Motor neuron (in vitro differentiated cells): ENCODE measurements at regions not wholly inside any gene's neighbourhood (a gene's known extent, or its start where the extent isn't known, plus 50 kb on each side); places are given as distances from the start of the nearest gene placed in this dataset.
"Not testable (repeated sequence)": the region's sequence is repeated elsewhere in the genome, so short reads cannot be mapped to it uniquely, and the experiment has no call there.

ENCODE experiments used
- ATAC-seq, 8 experiments: fragments of 200-7000 bp; cut with Tn5 transposase; replicated peaks in 6 of 8; 2 replicates each; pipeline ENCODE4 v1.8.0; 2021; ENCODE audit warnings: mild to moderate bottlenecking in 8 of 8, moderate library complexity in 8 of 8
- H3K27ac ChIP-seq, 2 donors: fragments of 250-450 bp; sonication (Bioruptor Pico); 2 replicates each; pipeline ENCODE4 v1.9.0; 2021; ENCODE audit warnings: antibody characterized with exemption in 2 of 2, mild to moderate bottlenecking in 2 of 2, moderate library complexity in 1 of 2
- H3K4me1 ChIP-seq, 2 donors: fragments of 250-450 bp; sonication (Bioruptor Pico); replicated peaks in 1 of 2; 2 replicates each; pipeline ENCODE4 v1.6.1; 2021; ENCODE audit warnings: antibody characterized with exemption in 2 of 2, mild to moderate bottlenecking in 2 of 2, moderate library complexity in 1 of 2
- H3K4me3 ChIP-seq, 5 donors: fragments of 250-450 bp; sonication (Bioruptor Pico); 2 replicates each; pipeline ENCODE4 v1.9.0; 2021; ENCODE audit warnings: antibody characterized with exemption in 5 of 5, mild to moderate bottlenecking in 5 of 5, moderate library complexity in 4 of 5
- WGBS, 10 experiments: fragments of 450-650 bp; shearing (Covaris generic); methylation state at CpG; one replicate each; pipeline ENCODE4 v1.0.0; 2022; 5-methylcytosine and 5-hydroxymethylcytosine counted together
- in situ Hi-C, 9 experiments: fragments of 400-800 bp; cut with MboI; loops; one replicate each; pipeline ENCODE4 v1.15.0; 2021; ENCODE audit warnings: low sequenced_read_pairs in 9 of 9, low pct_unique_long_range_greater_than_20kb in 2 of 9; ENCODE audit not compliant: unreplicated experiment in 9 of 9

DNA sequence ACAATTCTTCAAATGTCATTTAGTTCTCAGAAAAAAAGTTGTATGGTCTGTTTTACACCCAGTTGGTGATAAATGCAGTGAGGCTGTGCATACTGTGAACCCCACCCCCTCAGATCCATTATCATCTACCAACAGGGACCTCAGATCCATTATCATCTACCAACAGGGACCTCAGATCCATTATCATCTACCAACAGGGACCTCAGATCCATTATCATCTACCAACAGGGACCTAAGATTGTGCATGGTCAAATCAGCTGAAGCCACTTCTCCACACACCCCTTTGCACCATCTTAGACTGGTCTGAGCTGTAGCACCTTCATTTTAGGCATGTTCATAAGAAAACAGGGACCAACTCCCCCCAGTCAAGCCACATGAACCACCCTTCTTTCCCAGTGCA, 358.4 kb downstream of the FBXW7 start:
- H3K4me3 ChIP-seq, H3K4me1 ChIP-seq, ATAC-seq, in situ Hi-C loops, H3K27ac ChIP-seq: not testable (repeated sequence)

DNA sequence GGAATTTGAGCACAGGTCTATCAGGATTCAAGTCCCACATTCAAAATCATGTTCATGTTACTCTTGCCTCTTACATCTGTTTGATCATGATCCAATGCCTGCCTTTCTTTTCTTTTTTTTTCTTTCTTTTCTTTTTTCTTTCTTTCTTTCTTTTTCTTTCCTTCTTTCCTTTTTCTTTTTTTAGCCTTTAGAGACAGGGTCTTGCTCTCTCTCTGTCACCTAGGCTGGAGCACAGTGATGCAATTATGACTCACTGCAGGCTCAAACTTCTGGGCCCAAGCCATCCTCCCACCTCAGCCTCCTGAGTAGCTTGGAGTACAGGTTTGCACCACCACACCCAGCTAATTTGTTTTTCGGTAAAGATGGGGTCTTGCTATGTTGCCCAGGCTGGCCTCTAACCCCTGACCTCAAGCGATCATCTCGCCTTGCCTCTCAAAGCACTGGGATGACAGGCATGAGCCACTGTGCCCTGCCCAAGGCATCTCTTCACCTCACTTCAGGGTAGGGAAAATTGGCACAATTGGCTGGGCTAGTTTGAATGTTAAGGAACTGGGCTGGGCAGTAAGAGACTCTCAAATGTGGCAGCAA, 359.2 kb downstream of the FBXW7 start:
- no peak overlapping the region for H3K27ac ChIP-seq
- no peak for ATAC-seq
- H3K4me3 ChIP-seq = no peak overlapping the region
- H3K4me1 ChIP-seq = no peaks in the 10 kb centered on the region
- in situ Hi-C loops = no loop called here
- WGBS, 10 experiments = 48 to 100% (median 83%) methylated on average over 1 to 3 of the region's 3 CpGs; no CpG with 5 or more reads in 1 of the 10 experiments

DNA sequence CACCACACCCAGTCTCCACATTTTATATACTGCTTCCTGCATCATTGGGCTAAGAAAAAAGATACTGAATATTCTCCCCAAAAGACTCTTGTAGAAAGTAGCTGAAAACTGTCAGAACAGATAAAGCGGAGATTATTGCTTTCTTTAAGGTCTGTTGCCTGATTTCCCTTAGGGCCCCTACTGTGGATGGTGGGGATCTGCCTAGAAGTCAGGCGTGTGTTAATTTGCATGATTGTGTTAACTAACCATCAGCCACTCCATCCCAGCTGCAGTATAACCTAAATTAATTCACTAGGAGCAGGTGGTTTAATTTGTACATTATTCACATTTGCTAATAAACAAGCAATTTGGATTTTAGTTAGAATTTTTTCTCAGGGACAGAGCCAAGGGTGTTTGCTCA, 360.3 kb downstream of the FBXW7 start:
- in situ Hi-C loops = no loop called here
- no peak overlapping the region for H3K27ac ChIP-seq
- peaks cover 0 to under 1% of the 10 kb centered on the region in 2 donors for H3K4me1 ChIP-seq
- WGBS, 10 experiments = 17 to 100% (median 80%) methylated on average over 1 of the region's 2 CpGs; no CpG with 5 or more reads in 3 of the 10 experiments
- peak in 3 of 8 experiments; percentile 18 to 64 (median 44) for ATAC-seq
- no peak overlapping the region for H3K4me3 ChIP-seq

DNA sequence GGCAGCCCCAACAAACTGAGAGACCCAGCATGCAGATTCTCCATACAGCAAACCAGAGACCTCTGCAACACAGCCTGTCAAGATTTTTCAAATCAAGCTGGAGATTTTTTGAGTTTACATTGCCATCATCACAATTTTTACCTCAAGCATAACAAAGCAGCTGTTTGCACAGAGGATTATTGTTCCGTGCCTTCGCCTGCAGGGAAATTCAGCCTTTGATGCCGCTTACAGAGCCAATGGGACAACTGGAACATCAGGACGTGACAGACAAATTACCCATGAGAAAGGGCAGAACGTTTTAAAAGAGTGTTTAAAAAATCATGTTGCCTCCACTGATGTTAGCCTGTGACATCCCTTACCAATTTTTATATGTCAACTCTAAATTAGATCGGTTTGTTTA, 363.7 kb downstream of the FBXW7 start:
- WGBS, 10 experiments = 42 to 93% (median 73%) methylated on average over 2 to 6 of the region's 6 CpGs; no CpG with 5 or more reads in 1 of the 10 experiments
- Histone ChIP-seq H3K4me3 (no peak overlapping the region), H3K27ac (no peak overlapping the region), H3K4me1 (peaks cover 8 to 26% of the 10 kb centered on the region in 2 donors)
- no peak for ATAC-seq
- in situ Hi-C loops = no loop called here

DNA sequence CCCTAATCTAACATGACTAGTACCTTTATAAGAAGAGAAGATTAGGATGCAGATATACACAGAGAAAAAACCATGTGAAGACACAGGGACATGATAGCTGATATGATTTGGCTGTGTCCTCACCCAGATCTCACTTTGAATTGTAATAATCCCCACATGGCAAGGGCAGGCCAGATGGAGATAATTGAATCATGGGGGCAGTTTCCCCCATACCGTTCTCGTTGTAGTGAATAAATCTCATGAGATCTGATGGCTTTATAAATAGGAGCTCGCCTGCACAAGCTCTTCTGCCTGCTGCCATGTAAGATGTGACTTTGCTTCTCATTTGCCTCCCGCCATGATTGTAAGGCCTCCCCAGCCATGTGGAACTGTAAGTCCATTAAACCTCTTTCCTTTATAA, 364.3 kb downstream of the FBXW7 start:
- 13 to 100% (median 60%) methylated on average over 1 to 4 of the region's 4 CpGs; no CpG with 5 or more reads in 3 of the 10 experiments for WGBS, 10 experiments

DNA sequence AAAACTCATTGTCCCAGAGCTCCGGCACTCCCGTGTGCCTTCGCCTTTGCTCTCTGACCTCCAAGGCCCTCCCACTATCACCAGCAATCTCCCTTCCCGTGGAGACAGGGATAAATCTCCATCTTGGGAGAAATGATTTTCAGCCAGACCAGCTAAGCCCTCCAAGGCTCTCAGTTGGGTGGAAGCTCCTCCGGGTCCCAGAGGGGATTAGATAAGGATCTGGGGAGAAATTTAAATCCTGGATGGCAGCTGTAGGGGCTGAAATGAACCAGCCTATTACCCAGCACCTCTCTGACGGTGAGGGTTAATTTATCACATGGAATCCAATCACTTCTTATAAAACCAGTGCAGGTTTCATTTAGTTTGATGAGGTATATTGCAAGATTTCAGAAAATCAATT, 366.2 kb downstream of the FBXW7 start:
- Histone ChIP-seq H3K4me3 (no peak overlapping the region), H3K4me1 (peaks cover 8 to 26% of the 10 kb centered on the region in 2 donors), H3K27ac (peak overlapping the region in 1 of 2 donors; percentile 58)
- in situ Hi-C loops = no loop called here
- peak in 2 of 8 experiments; percentile 23 to 74 for ATAC-seq
- 0 to 80% (median 32%) methylated on average over 1 to 6 of the region's 6 CpGs; no CpG with 5 or more reads in 3 of the 10 experiments for WGBS, 10 experiments

More for the DNA sequence above, 364.3 kb downstream of the FBXW7 start:
- no peak overlapping the region for H3K27ac ChIP-seq
- in situ Hi-C loops = no loop called here
- ATAC-seq = no peak
- peaks cover 8 to 26% of the 10 kb centered on the region in 2 donors for H3K4me1 ChIP-seq
- no peak overlapping the region for H3K4me3 ChIP-seq

DNA sequence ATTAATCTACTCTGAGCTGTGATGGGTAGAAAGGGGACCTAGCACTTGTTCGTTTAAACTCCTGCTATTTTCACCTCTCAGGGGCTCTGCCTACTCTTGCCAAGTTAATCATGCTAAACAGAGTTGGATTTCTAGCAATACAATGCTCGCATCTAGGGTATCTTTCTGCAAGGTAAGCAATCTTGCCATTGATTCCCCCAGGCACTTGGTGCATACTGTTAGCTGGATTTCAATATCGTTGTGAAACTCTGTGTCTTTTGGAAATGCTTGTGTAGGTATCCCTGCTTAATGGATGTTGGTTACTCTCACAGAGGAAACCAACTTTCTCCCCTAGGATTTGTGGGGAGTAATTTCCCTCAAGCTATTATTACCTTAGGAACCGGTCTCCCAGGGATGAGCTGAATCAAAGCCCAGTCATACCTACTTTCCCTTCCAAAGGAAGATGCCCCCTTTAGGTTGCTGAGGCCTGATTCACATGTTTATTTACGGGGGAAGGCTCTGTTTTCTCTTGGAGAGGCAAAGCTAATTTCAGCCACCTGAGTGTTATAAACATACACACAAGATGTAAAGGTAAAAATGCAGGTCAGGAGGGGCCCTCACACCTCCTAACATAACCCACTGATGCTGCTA, 366.8 kb downstream of the FBXW7 start:
- peaks cover 8 to 26% of the 10 kb centered on the region in 2 donors for H3K4me1 ChIP-seq
- in situ Hi-C loops = no loop called here
- no peak for ATAC-seq
- WGBS, 10 experiments = 29 to 78% (median 66%) methylated on average over 1 to 4 of the region's 5 CpGs; no CpG with 5 or more reads in 3 of the 10 experiments
- H3K27ac ChIP-seq = peak overlapping the region in 1 of 2 donors; percentile 58
- H3K4me3 ChIP-seq = no peak overlapping the region

DNA sequence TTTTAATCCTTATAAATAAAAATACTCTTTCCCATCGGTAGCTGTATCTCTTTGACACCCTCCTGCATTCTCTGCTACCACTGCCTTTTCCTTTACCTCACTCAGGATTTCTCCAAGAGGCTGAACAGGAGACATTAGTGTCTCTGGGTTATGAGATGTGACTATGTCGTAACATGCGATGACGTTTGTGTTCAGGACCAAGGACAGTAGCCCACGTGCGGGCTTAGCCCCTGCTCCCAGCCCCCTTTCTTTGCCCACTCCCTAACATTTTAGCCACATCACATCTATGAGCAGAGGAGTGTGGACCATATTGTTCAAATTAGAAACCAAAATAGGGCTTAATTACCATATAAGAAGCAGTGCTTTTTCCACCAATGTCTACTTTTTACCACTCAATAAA, 369.3 kb downstream of the FBXW7 start:
- peak in 3 of 8 experiments; percentile 34 to 62 (median 44) for ATAC-seq
- H3K4me1 ChIP-seq = peaks cover 20 to 41% of the 10 kb centered on the region in 2 donors
- no peak overlapping the region for H3K4me3 ChIP-seq
- 0 to 100% (median 55%) methylated on average over 1 to 6 of the region's 6 CpGs; no CpG with 5 or more reads in 4 of the 10 experiments for WGBS, 10 experiments
- in situ Hi-C loops = no loop called here
- no peak overlapping the region for H3K27ac ChIP-seq

DNA sequence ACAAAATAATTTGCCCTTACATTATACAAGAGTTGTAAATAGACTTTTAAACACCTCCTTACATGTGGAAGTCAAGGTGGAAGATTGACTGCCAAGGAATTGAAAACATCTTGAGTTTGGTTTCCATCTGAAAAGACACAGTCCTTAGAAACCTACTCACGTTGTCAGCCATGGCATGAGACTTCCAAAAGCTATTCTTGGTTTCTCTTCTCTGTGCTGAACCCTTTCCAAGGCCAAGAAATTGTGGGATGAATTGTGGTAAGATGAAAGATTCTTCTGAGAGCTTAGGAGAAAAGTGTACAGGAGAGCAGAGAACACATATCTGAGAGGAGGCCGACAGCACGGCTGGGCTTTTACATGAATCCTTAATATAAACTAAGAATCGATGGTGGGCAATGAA, 370.0 kb downstream of the FBXW7 start:
- in situ Hi-C loops = no loop called here
- Histone ChIP-seq H3K4me1 (peaks cover 23 to 46% of the 10 kb centered on the region in 2 donors), H3K27ac (no peak overlapping the region), H3K4me3 (no peak overlapping the region)
- ATAC-seq = no peak
- 29 to 94% (median 57%) methylated on average over 1 to 3 of the region's 4 CpGs; no CpG with 5 or more reads in 1 of the 10 experiments for WGBS, 10 experiments

DNA sequence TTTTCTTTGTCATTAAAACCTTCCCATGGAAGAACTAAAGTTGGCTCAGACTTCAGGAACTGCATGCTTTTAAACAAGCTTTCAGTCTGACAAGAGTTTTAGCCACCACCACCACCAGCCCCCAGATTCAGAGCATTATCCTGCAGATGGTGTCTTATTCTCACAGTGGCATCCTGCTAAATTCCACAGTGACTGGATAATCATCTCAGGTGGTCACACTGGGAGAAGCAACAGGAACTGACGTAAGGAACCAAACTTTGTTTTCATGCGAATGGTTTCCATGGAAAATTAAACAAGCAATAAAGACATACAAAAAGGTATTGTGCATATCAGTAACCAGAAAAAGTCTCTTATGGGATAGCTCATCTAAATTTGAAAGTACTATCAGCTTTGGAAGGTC, 370.7 kb downstream of the FBXW7 start:
- Histone ChIP-seq H3K27ac (no peak overlapping the region), H3K4me3 (no peak overlapping the region), H3K4me1 (peaks cover 23 to 41% of the 10 kb centered on the region in 2 donors)
- in situ Hi-C loops = no loop called here
- no peak for ATAC-seq
- 0 to 100% (median 53%) methylated on average over 1 to 2 of the region's 2 CpGs; no CpG with 5 or more reads in 2 of the 10 experiments for WGBS, 10 experiments

DNA sequence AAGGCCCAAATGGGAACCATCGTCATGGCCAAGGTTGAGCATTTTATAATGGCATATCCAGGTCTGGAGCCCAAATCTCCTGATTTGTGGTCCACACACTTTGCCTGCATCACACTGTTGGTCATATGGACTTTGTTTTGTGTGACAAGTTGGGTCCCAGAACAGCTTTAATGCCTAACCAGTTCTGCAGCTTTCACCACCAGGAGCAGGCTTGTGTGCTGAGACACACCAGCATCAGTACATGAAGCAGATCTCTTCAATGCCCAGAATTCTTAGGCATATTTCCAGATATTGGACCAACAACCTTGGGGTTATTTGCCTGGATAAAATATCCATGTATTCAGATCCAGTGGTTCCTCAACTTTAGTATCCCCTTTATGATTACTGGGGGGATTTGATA, 371.3 kb downstream of the FBXW7 start:
- in situ Hi-C loops = no loop called here
- Histone ChIP-seq H3K27ac (no peak overlapping the region), H3K4me3 (no peak overlapping the region), H3K4me1 (peaks cover 19 to 36% of the 10 kb centered on the region in 2 donors)
- ATAC-seq = no peak
- WGBS, 10 experiments = 69 to 100% (median 87%) methylated on average over 1 of the region's 1 CpG; no CpG with 5 or more reads in 2 of the 10 experiments

DNA sequence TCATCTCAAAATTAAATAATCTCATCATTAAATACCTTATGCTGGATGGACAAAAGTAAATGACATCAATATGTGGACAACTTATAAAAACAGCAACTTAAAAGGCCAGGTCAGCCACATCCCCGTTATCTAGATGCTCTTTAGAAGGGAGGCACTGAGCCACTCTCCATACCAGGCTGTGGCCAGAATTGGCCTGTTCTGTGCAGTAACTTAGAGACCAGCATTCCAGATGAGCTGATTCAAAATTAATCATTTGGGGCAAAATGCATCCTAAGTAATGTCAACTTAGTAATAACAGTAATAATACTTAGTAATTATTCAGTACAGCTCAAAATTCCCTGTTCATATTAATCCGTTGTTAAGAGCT, 373.6 kb downstream of the FBXW7 start:
- 63 to 92% (median 86%) methylated on average over 1 to 2 of the region's 2 CpGs; no CpG with 5 or more reads in 7 of the 10 experiments for WGBS, 10 experiments
- in situ Hi-C loops = no loop called here
- peak in 6 of 8 experiments; percentile 40 to 77 (median 72) for ATAC-seq
- Histone ChIP-seq H3K27ac (no peak overlapping the region), H3K4me3 (no peak overlapping the region), H3K4me1 (peaks cover 27 to 32% of the 10 kb centered on the region in 2 donors)

DNA sequence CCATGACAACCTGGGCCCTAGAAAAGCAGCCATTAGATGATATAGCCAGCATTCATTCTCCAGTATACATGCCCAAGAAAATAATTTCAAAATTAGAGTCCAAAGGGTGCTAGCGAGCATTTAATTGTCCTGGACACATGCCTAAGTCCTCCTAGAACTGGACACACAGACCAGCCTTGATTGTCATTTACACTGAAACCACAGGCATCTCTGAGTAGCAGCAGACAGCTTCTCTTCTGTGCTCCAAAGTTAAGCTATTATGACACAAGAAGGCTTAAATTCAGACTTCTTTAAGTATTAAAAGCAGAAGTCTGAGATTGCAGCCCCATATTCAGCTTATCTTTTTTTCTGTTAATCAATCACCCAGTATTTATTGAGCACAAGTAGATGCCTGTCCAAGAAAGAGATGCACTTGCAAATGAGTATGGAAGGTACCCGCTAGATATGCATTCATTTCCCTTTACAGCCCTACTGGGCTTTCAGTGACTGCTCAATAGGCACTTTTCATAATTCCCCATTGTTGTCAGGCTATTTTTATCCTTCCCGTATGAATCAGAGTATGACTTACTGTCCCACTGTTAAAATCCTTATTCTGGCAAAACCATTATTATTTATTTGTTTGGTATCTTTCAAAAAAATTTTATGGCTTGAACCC, 374.1 kb downstream of the FBXW7 start:
- peak in 6 of 8 experiments; percentile 75 to 86 (median 82) for ATAC-seq
- WGBS, 10 experiments = 17 to 90% (median 56%) methylated on average over 1 to 3 of the region's 3 CpGs; no CpG with 5 or more reads in 1 of the 10 experiments
- in situ Hi-C loops = no loop called here
- Histone ChIP-seq H3K4me1 (peaks cover 31 to 37% of the 10 kb centered on the region in 2 donors), H3K27ac (no peak overlapping the region), H3K4me3 (no peak overlapping the region)
